HG02973 (cell line): ENCODE measurements at regions not wholly inside any gene's neighbourhood (a gene's known extent, or its start where the extent isn't known, plus 50 kb on each side); places are given as distances from the start of the nearest gene placed in this dataset.
"Not testable (repeated sequence)": the region's sequence is repeated elsewhere in the genome, so short reads cannot be mapped to it uniquely, and the experiment has no call there.

Source experiments
- ATAC-seq: cut with Tn5 transposase; IDR thresholded peaks from one replicate; pipeline ENCODE4 v1.9.1; 2021; ENCODE audit warnings: moderate library complexity; ENCODE audit not compliant: unreplicated experiment

DNA sequence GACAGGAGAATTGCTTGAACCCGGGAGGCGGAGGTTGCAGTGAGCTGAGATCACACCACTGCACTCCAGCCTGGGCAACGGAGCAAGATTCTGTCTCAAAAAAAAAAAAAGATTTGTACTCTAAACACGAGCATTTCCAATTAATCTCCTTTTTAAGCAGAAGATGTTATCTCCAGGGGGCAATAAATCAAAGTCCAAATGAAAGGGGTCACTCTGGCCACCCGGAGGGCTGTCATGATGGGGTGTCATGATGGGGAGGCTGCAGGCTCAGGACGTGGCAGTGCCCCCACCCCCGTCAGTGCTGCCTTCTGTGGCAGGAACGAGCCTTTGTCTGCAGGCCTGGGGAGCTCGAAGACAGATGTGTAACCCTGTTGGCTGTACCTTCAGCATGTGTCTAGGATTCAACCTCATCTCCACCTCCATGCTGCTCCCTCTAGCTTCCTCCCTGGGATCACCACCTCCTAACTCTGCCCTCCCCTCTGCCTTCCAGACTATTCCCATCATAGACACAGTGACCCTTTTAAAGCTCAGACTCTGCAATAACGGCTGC lies 76.9 kb upstream of the YWHAQ start:
- no peak for ATAC-seq

DNA sequence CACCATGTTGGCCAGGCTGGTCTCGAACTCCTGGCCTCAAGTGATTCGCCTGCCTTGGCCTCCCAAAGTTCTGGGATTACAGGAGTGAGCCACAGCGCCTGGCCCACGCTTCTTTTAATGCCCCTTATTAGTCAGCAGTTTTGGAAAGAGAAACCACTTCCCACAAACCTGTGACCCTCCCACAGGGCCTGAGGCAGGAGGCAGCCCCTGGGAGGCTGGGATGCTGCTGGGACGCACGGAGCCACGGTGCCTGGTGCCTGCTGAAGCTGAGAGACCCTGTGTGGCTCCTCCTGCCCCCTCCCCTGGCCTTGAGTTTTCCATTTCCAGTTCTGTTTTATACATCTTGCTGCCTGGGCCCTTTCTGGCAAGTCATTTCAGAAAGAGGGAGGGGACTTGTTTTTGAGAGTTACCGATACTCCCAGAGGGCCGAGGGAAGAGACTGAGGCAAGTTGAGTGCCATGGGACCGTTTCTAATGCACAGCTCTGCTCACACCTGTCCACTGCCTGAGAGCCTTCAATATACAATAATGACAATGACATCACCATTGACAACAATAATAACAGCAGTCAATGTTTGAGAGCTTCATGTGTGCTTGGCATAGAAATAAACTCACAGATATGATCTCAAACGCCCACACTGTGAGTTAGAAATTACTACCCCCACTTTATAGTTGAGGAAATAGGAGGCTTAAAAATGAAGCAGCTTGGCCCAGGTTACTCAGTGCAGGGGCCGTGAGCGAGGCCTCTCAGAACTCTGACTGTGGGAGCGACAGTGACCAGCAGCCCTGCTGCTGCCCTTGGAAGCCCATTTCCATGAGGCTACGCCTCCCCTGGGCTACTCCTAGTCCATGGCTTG lies 78.1 kb upstream of the YWHAQ start:
- no peak for ATAC-seq

DNA sequence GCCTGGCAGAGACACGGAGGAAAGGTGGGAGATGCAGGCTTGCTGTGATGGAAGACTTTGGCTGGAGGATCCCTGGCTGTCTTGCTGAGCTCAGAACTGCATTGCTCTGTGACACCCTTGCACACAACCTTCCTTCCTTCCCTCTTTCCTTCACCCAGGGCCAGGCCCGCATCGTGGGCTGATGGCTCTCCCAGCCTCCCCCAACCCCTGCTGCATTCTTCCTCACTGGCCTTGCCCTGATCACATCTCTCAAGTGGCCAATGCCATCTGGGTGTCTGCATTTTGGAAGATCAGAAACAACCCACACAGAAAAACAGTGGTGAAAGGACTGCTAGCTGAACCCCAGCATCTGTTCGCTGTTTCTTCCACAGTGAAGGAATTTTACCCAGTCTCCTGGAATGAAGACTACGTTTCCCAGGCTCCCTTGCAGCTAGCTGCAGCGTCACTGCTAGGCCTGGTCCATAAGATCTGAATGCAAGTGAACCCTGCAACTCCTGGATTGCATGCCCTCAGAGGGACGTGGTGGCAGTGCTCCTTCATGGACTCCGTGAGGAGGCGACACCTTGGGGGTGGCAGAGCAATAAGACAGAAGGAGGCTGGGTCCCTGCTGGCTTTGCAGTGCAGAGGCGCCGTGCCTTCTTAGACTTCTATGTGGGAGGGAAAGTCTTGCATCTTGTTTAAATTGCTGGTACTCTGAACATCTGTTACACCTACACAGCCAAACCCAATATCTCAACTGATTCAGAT lies 78.9 kb upstream of the YWHAQ start:
- no peak for ATAC-seq

DNA sequence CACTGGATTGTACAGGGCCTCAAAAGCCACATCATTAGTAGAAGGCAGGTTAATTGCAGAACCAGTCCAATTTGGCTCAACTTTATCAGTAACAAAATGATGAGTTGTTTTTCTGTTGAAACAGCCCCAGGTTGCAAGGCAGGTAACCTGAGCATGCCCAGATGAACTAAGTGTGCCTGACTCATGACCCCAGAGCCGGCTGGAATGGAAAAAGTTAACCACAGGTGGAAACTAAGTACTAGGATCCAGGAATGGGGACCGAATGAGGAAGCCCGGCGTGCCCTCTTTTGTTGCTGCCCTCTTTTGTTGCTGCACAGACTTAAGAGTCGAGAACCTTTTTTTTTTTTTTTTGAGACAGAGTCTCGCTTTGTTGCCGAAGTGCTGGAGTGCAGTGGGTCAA lies 79.5 kb upstream of the YWHAQ start:
- ATAC-seq: no peak

DNA sequence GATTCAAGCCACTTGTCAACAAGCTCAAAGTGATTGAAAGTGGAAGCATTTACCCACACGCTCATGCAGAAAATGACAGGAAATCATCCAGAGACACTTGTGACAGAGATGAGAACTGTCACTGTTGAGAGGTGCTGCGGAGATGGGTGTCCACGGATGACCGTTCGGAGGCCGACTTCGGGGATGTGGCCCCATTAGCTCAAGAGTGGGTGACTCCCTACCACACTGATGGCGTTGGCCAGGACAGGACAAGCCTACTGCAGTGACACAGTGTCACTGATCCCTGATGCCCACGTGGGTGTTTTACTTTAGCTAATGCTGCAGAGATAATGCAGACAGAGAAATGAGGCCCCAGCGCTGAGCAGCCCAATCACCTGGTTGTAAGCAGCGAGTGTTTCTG lies 81.5 kb upstream of the YWHAQ start:
- no peak for ATAC-seq

DNA sequence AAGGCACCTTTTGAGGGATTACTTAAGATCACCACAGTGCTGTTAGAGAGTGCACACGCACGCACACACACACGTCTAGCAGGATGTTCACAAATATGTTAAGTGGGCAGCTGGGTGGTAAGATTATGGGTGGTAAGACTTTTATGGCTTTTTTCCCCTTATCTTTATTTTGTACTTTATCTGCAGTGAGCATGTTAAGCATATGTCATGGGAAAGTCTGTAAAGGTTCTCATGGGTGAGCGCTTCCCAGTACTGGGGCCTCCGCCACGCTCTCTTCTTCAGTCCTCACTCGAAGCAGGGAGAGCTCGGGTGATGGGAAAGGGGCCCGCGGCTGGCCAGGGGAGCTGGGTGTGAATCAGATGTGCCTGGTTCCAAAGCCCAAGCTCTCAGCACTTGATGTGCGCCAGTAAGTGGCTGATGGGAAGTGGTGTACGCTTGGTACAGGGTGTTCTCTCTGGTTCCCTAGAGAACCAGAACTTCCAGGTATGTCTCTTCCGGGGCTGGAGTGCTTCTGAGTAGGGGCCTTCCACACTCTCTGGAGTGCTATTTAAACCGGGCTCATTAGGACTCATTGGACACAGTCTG lies 83.9 kb upstream of the YWHAQ start:
- no peak for ATAC-seq

DNA sequence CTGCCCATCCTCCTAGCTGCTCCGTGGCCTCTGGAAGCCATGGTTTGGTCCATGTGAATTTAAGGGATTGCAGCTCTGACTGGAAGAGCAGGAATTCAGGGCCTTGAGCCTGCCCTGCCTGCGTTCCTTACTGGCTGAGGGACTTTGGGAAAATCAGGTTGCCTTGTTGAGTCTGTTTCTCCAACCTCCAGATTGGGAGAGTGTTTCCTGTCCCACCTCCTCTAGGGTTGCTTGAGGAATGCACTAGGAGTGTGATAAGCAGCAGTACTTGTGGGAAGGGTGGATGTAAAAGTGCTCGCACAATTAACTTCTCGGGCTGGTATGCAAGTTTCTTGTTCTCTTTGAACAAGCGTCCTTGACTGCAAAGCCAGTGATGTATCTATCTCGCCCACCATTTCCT lies 84.4 kb upstream of the YWHAQ start:
- ATAC-seq: no peak

DNA sequence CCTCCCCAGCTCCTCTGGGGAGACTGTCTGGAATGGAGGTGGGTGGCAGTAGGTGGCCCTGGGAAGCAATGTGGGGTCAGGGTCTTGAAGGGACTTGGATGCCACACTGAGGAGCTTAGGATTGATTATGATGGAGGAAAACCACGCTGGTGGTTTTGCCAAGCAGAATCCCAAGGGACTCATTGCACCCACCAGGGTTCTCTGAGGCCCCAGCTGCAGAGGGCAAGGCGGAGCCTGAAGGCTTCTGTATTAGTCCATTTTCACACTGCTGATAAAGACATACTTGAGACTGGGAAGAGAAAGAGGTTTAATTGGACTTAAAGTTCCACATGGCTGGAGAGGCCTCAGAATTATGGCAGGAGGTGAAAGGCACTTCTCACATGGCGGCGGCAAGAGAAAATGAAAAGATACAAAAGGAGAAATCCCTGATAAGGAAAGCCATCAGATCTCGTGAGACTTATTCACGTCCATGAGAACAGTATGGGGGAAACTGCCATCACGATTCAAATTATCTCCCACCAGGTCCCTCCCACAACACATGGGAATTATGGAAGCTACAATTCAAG lies 87.2 kb upstream of the YWHAQ start:
- no peak for ATAC-seq

DNA sequence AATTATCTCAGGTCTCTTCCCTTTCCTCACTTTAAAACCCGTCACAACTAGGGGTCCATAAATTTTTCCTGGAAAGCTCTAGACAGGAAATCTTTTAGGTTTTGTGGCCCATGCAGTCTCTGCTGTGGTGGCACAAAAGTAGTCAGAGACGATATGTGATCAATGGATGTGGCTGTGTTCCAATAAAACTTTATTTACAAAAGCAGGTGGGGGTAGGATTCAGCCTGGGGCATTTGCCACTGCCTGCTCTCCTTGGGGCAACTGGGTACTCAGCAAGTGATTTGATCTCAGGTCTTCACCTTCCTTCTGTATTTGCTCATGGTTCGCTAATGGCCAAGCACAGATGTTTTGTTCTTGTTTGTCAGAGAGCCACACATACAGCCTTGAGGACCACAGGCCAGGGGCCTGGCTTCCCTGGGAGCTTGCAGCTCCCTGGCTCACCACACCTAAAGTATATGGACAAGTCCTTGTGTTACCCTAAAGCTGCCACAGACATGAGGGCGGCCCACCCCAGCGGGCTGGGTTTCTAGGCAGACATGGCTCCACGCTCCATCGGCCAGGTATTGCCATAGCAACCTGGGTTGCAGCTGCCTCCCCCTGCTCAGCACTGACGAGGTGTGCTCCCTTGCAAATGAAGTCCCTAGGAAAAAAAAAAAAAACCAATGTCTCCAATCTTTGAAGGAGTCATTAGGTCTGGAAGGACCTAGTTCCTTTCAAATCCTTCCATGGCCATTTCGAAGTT lies 89.7 kb upstream of the YWHAQ start:
- no peak for ATAC-seq

DNA sequence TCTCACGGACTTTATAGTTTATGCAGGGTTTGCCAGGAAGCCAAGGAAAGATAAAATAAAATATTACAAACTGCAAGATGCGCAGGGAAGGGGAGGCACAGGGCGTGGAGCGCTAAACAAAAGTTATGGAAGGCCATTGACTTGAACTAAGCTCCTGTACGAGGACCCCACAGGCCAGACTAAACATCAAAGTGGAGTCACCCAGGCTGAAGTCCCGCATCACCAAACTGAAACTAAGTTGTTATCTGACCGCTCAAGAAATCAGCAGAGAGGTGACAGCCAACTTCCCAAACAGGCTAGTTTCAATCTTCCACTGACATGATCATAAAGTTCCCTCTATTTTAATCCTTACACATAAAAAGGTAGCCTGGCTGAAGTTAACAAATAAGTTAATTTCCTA lies 90.5 kb upstream of the YWHAQ start:
- no peak for ATAC-seq

DNA sequence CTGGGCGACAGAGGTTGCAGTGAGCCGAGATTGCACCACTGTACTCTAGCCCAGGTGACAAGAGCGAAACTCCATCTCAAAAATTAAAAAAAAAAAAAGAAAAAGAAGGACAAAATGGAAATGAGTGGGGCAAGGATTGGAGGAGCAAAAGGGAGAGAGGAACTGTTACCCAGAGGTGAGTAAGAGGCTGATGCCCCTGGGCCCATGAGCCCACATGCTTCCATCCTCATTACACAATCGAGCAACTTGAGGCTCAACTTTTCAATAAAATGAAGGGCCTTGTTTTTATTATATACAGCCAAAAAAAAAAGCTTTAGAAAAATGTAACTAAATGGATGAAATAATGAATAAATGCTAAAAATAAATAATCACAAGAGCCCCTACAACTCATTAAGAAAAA lies 91.7 kb upstream of the YWHAQ start:
- no peak for ATAC-seq

DNA sequence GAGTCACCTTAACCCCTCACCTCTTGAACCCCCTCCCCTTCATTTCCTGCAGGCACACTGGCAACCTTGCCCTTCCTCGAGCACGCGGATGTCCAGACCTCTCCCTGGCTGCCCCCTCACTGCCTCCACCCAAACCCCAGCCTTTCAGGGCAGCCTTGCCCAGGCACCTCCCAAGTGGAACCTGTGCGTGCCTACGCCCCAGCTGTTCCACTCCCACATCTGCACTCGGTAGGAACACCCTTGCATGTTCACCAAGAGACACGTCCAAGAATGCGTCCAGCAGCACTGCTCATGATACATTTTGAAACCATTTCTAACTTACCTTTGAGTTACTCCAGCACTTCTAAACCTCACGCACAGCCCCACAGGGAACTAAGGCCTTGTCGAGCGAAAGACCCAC lies 93.8 kb upstream of the YWHAQ start:
- no peak for ATAC-seq

DNA sequence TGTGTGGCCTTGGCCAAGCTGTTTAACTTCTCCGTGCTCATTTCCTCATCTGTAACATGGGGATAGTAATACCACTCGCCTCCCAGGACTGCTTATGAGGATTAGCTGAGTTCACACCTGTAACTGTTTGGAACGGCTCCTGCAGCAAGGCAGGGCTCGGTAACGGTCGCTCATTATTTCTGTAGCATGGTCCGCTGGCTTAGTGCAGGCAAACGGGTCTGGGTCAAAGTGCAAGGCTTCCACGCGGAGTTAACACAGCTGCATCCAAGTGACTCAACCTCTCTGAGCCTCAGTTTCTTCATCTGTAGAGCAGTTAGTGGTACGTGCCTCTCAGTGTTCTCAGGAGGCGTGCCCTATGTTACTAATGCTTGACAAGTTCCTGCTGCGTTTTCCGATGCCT lies 94.3 kb upstream of the YWHAQ start:
- no peak for ATAC-seq

DNA sequence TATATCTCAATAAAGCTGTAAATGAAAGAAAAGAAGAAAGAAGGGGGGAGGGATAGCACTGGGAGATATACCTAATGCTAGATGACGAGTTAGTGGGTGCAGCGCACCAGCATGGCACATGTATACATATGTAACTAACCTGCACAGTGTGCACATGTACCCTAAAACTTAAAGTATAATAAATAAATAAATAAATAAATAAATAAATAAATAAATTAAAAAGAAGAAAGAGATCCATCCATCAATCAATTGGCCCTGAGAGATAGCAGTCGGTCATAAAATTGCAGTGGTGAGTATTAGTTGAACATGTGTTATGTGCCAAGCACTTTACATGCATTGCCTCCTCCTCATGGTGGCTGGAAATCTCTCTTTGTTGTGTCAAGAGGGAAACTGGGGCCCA lies 95.2 kb upstream of the YWHAQ start:
- ATAC-seq: not testable (repeated sequence)

DNA sequence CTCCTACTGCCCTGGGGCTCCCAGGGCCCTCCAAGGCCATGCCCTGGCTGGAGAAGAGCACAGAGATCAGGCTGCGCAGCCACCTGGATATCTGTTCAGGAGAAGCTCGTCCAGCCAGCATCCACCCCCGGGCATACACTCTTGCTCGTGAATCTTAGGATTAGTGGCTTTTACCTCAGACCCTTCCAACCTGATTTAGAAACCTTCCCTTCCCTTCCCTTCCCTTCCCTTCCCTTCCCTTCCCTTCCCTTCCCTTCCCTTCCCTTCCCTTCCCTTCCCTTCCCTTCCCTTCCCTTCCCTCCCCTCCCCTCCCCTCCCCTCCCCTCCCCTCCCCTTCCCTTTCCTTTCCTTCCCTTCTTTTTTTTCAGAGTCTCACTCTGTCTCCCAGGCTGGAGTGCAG lies 99.7 kb upstream of the YWHAQ start:
- not testable (repeated sequence) for ATAC-seq

DNA sequence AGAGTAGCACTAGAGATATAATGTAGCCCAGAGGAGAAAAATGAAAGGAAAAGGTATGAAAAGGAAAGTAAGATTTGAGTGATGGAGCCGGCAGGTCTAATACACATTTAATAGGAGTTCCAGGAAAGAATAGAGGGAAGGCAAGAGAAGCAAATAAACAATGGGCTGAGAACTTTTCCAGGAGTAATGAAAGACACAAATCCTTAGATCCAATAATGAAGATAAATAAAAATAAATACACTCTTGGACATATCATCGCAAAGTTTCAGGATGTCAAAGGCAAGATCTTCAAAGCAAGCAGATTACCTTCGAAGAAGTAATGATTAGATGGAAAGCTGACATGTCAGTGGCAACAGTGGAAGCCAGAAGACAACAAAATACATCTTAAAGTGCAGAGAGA lies 102.0 kb upstream of the YWHAQ start:
- ATAC-seq: no peak

DNA sequence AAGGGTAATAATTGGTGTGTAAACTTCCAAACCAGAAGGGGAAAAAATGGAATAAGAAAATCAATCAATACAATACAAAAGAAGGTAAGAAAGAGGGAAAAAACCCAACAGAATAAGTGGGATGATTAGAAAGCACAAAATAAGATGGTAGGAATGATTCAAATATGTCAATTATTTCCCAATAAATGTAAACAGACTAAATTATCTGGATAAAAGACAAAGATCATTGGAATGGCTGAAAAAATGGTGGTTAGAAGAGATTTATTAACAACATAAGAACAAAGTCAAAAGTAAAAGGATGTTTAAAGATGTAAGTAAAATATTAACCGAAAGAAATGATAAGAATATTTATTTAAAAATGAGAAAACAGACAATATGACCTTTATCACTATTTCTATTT lies 103.5 kb upstream of the YWHAQ start:
- ATAC-seq: no peak

DNA sequence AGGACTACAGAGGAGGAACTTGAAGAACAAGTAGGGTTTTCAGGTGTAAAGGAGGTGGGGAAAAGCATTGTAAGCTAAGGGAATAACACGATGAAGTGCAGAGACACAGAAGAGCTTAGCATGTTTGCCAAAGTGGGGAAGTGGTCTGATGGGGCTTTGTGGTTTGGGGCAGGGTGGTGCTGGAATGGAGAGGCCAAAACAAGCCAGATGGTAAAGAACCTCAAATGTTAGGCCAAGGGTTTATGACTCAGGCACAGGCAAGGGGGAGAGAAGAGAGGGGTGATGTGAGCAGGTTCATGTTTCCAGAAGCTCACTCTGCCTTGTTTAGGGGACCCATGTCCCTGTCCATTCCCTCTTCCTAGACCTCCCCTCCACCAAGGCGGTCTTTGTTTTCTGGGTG lies 104.5 kb upstream of the YWHAQ start:
- ATAC-seq: no peak

DNA sequence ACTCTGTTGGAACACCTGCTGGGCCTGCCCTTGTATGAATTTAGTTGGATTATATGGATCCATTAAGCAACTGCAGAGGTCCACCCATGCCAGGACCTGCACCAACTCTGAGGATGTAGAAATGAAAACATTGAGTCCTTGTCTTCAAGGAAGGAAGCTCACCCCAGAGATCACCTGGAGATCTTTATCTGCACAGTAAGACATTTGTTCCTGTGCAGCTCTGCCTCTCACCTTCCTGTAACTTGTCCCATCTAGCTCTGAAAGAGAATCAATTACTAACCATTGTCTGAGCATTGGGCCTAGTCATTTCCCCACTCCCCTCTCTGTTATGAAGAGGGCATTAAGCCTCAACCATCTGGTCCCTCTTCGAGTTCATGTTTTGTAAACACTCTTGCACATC lies 105.2 kb upstream of the YWHAQ start:
- no peak for ATAC-seq

DNA sequence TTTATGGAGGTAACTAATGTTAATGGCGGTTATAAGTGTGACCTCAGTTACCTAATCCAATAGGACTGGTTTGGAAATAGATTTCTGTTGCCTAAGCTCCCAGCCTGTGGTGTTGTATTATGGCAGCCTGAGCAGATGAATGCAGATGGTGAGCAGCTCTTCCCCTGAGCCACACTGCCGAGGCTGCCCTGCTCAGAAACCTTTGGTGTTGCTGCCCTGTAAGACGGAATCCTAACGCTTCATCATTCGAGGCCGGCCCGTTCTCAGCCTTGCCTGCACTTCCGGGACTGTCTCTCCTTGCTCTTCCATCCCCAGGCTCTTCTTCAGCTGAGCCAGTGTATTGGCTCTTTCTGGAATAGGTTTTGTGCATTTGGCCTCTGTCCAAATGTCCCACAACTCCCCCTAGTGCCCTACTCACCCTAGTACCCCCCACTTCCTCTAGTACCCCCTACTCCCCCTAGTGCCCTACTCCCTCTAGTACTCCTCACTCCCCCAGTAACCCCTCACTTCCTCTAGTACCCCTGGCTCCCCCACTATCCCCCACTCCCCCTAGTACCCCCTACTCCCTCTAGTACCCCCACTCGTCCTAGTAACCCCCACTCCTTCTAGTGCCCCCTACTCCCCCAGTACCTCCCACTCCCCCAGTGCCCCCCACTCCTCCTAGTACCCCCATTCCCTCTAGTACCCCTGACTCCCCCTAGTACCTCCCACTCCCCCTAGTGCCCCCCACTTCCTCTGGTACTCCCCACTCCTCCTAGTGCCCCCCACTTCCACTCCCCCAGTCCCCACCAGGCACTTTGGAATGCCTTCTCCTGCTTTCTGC lies 106.0 kb upstream of the TAF1B start:
- ATAC-seq: no peak
